AG09319 (cell line): ENCODE measurements at regions not wholly inside any gene's neighbourhood (a gene's known extent, or its start where the extent isn't known, plus 50 kb on each side); places are given as distances from the start of the nearest gene placed in this dataset.

Experiments
- DNase-seq: peaks from one replicate; pipeline ENCODE4 v3.0.0-alpha.2; 2010; ENCODE audit warnings: low read depth; ENCODE audit errors: extremely low read depth
- TF ChIP-seq, protein P1 (sequence below): IDR thresholded peaks from 2 replicates; pipeline ENCODE4 v1.5.1; 2011; ENCODE audit warnings: low read depth, mild to moderate bottlenecking, inconsistent platforms, low read length, moderate library complexity

DNA sequence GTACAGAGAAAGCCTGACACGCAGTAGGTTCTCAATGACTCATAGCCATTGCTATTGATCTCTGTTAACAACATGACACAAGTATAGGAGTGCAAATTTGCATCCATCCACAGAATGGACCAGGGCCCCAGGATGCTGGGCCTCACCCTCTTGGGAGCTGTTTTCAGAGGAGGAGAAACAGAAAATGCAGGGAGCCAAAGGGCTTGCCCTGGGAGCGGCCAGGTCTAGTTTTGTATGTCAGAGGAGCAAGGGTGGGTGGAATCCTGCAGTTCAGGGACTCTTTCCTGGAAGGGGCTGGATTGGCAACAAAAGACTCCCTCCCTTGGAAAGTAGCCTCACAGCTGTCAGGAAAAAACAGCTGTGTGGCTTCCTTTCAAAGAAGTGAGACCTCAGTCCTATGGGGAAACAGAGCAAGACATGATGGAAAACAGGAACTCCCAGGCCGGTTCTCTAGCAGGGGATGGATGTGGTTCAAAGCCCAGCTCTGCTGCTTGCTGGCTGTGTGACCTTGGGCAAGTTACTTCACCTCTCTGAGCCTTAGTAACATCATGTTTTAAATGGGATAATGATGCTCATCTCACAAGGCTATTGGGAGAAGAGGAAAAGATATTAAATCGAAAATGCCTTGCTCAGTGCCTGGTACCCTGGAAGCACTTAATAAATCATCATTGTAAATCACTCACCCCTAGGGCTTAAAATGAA is 50.5 kb upstream of the SH3PXD2B start:
- TF ChIP-seq, protein P1, sequence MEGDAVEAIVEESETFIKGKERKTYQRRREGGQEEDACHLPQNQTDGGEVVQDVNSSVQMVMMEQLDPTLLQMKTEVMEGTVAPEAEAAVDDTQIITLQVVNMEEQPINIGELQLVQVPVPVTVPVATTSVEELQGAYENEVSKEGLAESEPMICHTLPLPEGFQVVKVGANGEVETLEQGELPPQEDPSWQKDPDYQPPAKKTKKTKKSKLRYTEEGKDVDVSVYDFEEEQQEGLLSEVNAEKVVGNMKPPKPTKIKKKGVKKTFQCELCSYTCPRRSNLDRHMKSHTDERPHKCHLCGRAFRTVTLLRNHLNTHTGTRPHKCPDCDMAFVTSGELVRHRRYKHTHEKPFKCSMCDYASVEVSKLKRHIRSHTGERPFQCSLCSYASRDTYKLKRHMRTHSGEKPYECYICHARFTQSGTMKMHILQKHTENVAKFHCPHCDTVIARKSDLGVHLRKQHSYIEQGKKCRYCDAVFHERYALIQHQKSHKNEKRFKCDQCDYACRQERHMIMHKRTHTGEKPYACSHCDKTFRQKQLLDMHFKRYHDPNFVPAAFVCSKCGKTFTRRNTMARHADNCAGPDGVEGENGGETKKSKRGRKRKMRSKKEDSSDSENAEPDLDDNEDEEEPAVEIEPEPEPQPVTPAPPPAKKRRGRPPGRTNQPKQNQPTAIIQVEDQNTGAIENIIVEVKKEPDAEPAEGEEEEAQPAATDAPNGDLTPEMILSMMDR = no peak
- no peak for DNase-seq

DNA sequence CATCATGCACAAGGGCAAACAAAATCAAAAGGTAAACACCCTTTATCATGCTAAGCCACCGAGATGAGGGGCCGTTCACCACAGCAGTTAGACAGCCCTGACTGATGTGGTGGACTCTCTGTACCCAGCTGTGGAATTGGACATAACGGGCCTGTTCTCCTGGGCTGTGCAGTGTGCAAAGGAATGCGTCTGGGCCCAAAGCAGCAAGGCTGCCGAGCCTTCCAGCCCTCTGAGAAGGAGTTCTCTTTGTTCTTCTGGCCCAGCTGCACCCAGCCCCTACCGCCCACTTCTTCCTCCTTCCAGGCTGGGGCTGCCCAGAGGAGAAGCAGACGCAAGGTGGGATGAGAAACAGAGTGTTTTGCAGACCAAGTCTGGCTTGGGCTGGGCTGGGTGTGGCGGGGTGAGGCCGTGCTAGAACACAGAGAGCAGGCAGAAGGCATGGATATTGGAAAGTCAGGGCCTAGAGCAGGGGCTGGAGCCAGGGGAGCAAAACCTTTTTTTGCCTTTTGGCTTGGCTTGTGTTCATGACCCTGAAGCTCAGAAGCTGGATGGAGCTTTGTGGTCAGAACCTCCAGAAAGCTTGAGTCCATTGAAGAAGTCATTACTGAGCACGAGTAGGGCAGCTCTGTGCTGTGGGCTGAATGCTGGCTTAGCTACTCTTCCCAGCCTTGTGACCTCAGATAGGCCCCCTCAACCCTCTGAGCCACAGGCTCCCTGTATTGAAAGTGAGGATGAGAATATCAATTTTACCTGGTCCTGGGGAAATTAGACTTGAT is 49.8 kb upstream of the SH3PXD2B start:
- TF ChIP-seq, protein P1 = no peak

More for the DNA sequence above, 49.8 kb upstream of the SH3PXD2B start:
- DNase-seq = no peak
